GM12878 (cell line): ENCODE measurements at regions not wholly inside any gene's neighbourhood (a gene's known extent, or its start where the extent isn't known, plus 50 kb on each side); places are given as distances from the start of the nearest gene placed in this dataset.

Source experiments
- ATAC-seq: fragments of 200-7000 bp; cut with Tn5 transposase; 3 replicates; pipeline ENCODE4 v1.9.1; 2020; ENCODE audit warnings: mild to moderate bottlenecking, moderate library complexity
- BruUV-seq: library from RNA; stranded (reverse); fragments of 400-500 nt; replicated peaks from 2 replicates; lab custom pipeline; 2021; lab: Mats Ljungman, UMichigan
- CTCF ChIA-PET: fragments of 300-600 bp; sonication (Branson Sonifier 250); formaldehyde crosslinking; extraction: SDS; loops from one replicate; lab custom pipeline; 2021; ENCODE audit warnings: inconsistent platforms; lab: Yijun Ruan, JAX
- POLR2A ChIA-PET: fragments of 350-600 bp; formaldehyde crosslinking; extraction: SDS; loops from one replicate; lab custom pipeline; 2021; ENCODE audit warnings: inconsistent platforms; lab: Charles Lee
- RAD21 ChIA-PET: fragments of 300-600 bp; sonication (Branson Sonifier 250); formaldehyde crosslinking; loops from one replicate; lab custom pipeline; 2023; ENCODE audit warnings: antibody characterized with exemption; ENCODE audit not compliant: unreplicated experiment; lab: Charles Lee
- SMC1A ChIA-PET: fragments of 300-600 bp; sonication (Branson Sonifier 250); formaldehyde crosslinking; loops from one replicate; lab custom pipeline; 2023; ENCODE audit not compliant: unreplicated experiment, uncharacterized antibody; lab: Charles Lee
- DNase-seq: peaks from one replicate; pipeline ENCODE4 v3.0.0-alpha.2; 2011; ENCODE audit warnings: low read depth, low spot score
- FAIRE-seq: peaks from 3 replicates; lab custom pipeline; 2011; peaks lifted over from hg19 to GRCh38; lab: Jason Lieb, UNC
- H2AFZ ChIP-seq: 2 replicates; pipeline ENCODE4 v1.6.0; 2011; ENCODE audit warnings: low read depth, low read length, control low read depth; ENCODE audit not compliant: control insufficient read depth
- H3K27ac ChIP-seq: 2 replicates; pipeline ENCODE4 v1.5.1; 2011; ENCODE audit warnings: control low read depth; ENCODE audit not compliant: control insufficient read depth, insufficient read depth
- H3K27me3 ChIP-seq, 2 experiments: replicated peaks in 1 of 2; 2 replicates each; pipeline versions ENCODE4 v1.6.0 to v1.6.1; 2011; ENCODE audit warnings: low read length in 1 of 2; ENCODE audit not compliant: control insufficient read depth in 2 of 2, insufficient read depth in 2 of 2
- H3K36me3 ChIP-seq, 2 experiments: 2 replicates each; pipeline ENCODE4 v1.5.1; 2011; ENCODE audit warnings: low read length in 1 of 2; ENCODE audit not compliant: control insufficient read depth in 2 of 2, insufficient read depth in 2 of 2
- H3K4me1 ChIP-seq: 2 replicates; pipeline ENCODE4 v1.6.1; 2011; ENCODE audit warnings: mild to moderate bottlenecking, low read length, moderate library complexity, mixed read lengths; ENCODE audit not compliant: control insufficient read depth, insufficient read depth
- H3K4me2 ChIP-seq: 2 replicates; pipeline ENCODE4 v1.6.0; 2011; ENCODE audit warnings: control low read depth; ENCODE audit not compliant: control insufficient read depth, insufficient read depth
- H3K4me3 ChIP-seq: fragments of 200-600 bp; sonication (generic); 2 replicates; pipeline ENCODE4 v1.5.1; 2016
- H3K79me2 ChIP-seq: 2 replicates; pipeline ENCODE4 v1.6.0; 2011; ENCODE audit warnings: low read length; ENCODE audit not compliant: control insufficient read depth, insufficient read depth
- H3K9ac ChIP-seq: 2 replicates; pipeline ENCODE4 v1.8.0; 2011; ENCODE audit warnings: low read length, control low read depth, mixed read lengths; ENCODE audit not compliant: control insufficient read depth, insufficient read depth
- H3K9me3 ChIP-seq: replicated peaks from 3 replicates; pipeline ENCODE4 v1.5.1; 2011; ENCODE audit warnings: mild to moderate bottlenecking, low read length; ENCODE audit not compliant: control insufficient read depth, insufficient read depth
- H4K20me1 ChIP-seq: 2 replicates; pipeline ENCODE4 v1.6.0; 2011; ENCODE audit not compliant: control insufficient read depth, insufficient read depth
- CBX3 ChIP-seq: fragments of 200-600 bp; sonication (generic); IDR thresholded peaks from 2 replicates; pipeline ENCODE4 v1.6.1; 2016; ENCODE audit warnings: low read depth, borderline replicate concordance
- CREB1 ChIP-seq: IDR thresholded peaks from 2 replicates; pipeline ENCODE4 v1.6.1; 2012; ENCODE audit warnings: low read depth, mild to moderate bottlenecking, inconsistent platforms
- EED ChIP-seq: sonication (generic); IDR thresholded peaks from 2 replicates; pipeline ENCODE4 v1.6.1; 2016; ENCODE audit warnings: antibody characterized with exemption, low read depth
- ESRRA ChIP-seq: IDR thresholded peaks from 2 replicates; pipeline ENCODE4 v1.6.1; 2012; ENCODE audit warnings: mild to moderate bottlenecking, low read length, improper control_type of control experiment
- LARP7 ChIP-seq: fragments of 450-650 bp; IDR thresholded peaks from 2 replicates; pipeline ENCODE4 v1.6.1; 2017; ENCODE audit warnings: mild to moderate bottlenecking
- NBN ChIP-seq: fragments of 450-650 bp; IDR thresholded peaks from 2 replicates; pipeline ENCODE4 v1.6.1; 2016
- WGBS: methylation state at CpG from one replicate; pipeline ENCODE4 v1.1.6; 2016; ENCODE audit warnings: low lambda C conversion rate; ENCODE audit not compliant: insufficient replicate concordance, insufficient coverage; ENCODE audit errors: missing lambda C conversion rate; 5-methylcytosine and 5-hydroxymethylcytosine counted together
- in situ Hi-C: fragments of 300-500 bp; cut with MboI; formaldehyde crosslinking; loops from 9 replicates; pipeline ENCODE4 v1.14.3; 2018; ENCODE audit warnings: mixed read lengths
- intact Hi-C: fragments of 100-400 bp; cut with micrococcal nuclease; formaldehyde crosslinking; loops from one replicate; pipeline ENCODE4 v1.14.2; 2022; ENCODE audit not compliant: unreplicated experiment
- TF ChIP-seq, protein P1 (sequence below): fragments of 150-350 bp; IDR thresholded peaks from 2 replicates; pipeline ENCODE4 v1.6.1; 2014; ENCODE audit warnings: mild to moderate bottlenecking, low read depth, low read length
- TF ChIP-seq, protein P2 (sequence below): IDR thresholded peaks from 2 replicates; pipeline ENCODE4 v1.6.1; 2011; ENCODE audit warnings: low read depth, mild to moderate bottlenecking, low read length, moderate library complexity, borderline replicate concordance; ENCODE audit errors: extremely low read depth
- TF ChIP-seq, protein P3 (sequence below): fragments of 450-650 bp; IDR thresholded peaks from 2 replicates; pipeline ENCODE4 v1.6.1; 2017; ENCODE audit warnings: borderline replicate concordance

DNA sequence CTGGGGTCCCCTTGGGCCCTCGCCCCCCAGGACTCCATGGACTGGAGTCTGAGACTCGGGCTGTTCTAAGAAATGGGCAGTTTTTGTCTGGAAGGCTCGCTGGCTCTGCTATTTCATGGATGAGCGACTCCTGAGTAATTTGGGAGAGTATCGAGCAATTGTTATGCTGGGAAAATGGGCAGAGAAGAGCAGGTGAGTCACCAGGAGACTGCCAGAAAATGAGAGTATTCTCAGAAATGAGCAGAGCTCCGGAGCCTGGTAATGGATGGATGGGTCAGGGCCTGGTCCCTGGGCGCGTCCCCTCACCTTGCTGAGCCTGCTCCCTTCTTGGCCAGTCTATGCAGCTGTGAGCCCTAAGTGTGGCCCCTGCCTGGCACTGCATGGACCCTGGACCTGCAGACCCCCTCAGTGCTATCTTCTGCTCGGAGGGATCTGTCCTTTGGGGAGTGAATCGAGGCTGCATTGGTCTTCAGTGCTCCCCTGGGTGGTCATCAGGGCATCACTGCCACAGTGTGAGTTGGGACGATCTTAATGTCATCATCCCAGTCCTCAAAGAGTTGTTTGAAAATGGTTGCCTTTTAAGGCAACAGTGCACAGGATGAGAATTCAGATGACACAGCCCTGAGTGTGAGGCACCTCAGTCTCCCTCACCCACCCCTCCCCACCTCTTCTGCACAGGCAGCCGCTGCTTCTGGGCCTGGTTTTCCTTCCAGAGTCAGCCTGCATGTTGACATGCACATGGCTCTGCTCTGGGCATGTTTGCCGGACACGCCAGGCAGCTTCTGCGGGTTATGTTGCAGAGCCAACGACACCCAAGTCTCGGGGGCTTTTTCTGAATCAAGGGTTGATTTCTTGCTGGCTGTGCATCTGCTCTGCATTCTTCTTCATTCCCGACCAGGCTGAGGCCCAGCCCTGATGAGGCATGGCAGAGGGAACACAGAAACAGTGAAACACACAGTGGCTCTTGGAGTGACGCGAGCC, 519.0 kb downstream of the TBC1D22A start:
- 31% methylated on average over 20 of the region's 20 CpGs for WGBS
- ChIA-PET SMC1A (interaction anchor here (0.6 kb wide), 1 partner anchor 16 kb away, joined by 3 read pairs; no protein-coding TSS in a partner anchor), RAD21 (no interaction called here), CTCF (no interaction called here), POLR2A (no interaction called here)
- no peaks in the 10 kb centered on the region for H4K20me1 ChIP-seq
- no peaks in the 10 kb centered on the region for H3K36me3 ChIP-seq
- no peaks in the 10 kb centered on the region for H3K9me3 ChIP-seq
- FAIRE-seq (no peak), DNase-seq (no peak), ATAC-seq (no peak)
- intact Hi-C loops, result no loop called here
- no peak overlapping the region for H3K4me2 ChIP-seq
- no peak overlapping the region for H2AFZ ChIP-seq
- no peaks in the 10 kb centered on the region for H3K79me2 ChIP-seq
- no peak for TF ChIP-seq ESRRA
- TF ChIP-seq, protein P1, sequence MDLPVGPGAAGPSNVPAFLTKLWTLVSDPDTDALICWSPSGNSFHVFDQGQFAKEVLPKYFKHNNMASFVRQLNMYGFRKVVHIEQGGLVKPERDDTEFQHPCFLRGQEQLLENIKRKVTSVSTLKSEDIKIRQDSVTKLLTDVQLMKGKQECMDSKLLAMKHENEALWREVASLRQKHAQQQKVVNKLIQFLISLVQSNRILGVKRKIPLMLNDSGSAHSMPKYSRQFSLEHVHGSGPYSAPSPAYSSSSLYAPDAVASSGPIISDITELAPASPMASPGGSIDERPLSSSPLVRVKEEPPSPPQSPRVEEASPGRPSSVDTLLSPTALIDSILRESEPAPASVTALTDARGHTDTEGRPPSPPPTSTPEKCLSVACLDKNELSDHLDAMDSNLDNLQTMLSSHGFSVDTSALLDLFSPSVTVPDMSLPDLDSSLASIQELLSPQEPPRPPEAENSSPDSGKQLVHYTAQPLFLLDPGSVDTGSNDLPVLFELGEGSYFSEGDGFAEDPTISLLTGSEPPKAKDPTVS, result no peak
- no peak for TF ChIP-seq NBN
- no peak for TF ChIP-seq LARP7
- TF ChIP-seq CREB1, result no peak
- no peak overlapping the region for H3K27ac ChIP-seq
- H3K9ac ChIP-seq, result no peak overlapping the region
- H3K4me1 ChIP-seq, result no peaks in the 10 kb centered on the region
- no peaks in the 10 kb centered on the region for H3K27me3 ChIP-seq
- BruUV-seq, result no TSS peak
- no peak overlapping the region for H3K4me3 ChIP-seq
- in situ Hi-C loops, result no loop called here

DNA sequence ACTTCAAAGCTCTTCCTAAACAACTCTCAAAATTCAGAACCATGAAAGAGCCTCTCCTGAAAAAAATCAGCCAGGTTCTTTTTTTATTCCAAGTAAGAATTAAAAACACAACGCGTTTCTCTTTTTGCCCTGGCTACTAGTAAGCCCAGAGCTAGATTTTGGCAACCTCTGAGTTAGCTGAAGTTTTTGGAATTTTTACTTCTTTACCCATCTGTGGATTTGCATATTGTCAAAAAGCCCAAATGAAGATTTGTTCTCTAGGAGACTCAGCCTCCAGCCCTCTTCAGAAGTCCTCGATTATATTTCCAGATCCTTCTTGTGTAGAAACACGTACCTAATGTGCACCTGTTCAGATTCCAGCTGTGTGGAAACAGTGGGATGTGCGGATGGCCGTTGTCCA, 517.9 kb downstream of the TBC1D22A start:
- WGBS, result 26% methylated on average over 6 of the region's 6 CpGs
- Histone ChIP-seq H3K4me1 (no peaks in the 10 kb centered on the region), H3K9ac (no peak overlapping the region), H3K4me2 (no peak overlapping the region), H3K79me2 (no peaks in the 10 kb centered on the region), H3K36me3 (no peaks in the 10 kb centered on the region), H4K20me1 (no peaks in the 10 kb centered on the region), H3K9me3 (no peaks in the 10 kb centered on the region), H3K4me3 (no peak overlapping the region), H3K27ac (no peak overlapping the region), H3K27me3 (no peaks in the 10 kb centered on the region), H2AFZ (no peak overlapping the region)
- intact Hi-C loops (no loop called here), in situ Hi-C loops (no loop called here)
- ATAC-seq (no peak), DNase-seq (no peak), FAIRE-seq (no peak)
- RAD21 ChIA-PET, result no interaction called here
- no TSS peak for BruUV-seq
- SMC1A ChIA-PET, result no interaction called here
- POLR2A ChIA-PET, result no interaction called here
- CTCF ChIA-PET, result interaction anchor here (0.9 kb wide), 1 partner anchor 14 kb away, joined by 3 read pairs; no protein-coding TSS in a partner anchor
- TF ChIP-seq, protein P2, sequence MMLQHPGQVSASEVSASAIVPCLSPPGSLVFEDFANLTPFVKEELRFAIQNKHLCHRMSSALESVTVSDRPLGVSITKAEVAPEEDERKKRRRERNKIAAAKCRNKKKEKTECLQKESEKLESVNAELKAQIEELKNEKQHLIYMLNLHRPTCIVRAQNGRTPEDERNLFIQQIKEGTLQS, result no peak
- TF ChIP-seq, protein P3, sequence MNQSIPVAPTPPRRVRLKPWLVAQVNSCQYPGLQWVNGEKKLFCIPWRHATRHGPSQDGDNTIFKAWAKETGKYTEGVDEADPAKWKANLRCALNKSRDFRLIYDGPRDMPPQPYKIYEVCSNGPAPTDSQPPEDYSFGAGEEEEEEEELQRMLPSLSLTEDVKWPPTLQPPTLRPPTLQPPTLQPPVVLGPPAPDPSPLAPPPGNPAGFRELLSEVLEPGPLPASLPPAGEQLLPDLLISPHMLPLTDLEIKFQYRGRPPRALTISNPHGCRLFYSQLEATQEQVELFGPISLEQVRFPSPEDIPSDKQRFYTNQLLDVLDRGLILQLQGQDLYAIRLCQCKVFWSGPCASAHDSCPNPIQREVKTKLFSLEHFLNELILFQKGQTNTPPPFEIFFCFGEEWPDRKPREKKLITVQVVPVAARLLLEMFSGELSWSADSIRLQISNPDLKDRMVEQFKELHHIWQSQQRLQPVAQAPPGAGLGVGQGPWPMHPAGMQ, result no peak
- TF ChIP-seq EED (no peak), CBX3 (no peak)
- TF ChIP-seq, protein P1, result no peak
